K562 (cell line): ENCODE measurements at regions not wholly inside any gene's neighbourhood (a gene's known extent, or its start where the extent isn't known, plus 50 kb on each side); places are given as distances from the start of the nearest gene placed in this dataset.
A peak's percentile ranks its signal among the peaks of the same experiment; 100 is the strongest.

Experiments
- ARID1B ChIP-seq: fragments of 450-650 bp; IDR thresholded peaks from 2 replicates; pipeline ENCODE4 v1.6.1; 2016; ENCODE audit warnings: antibody characterized with exemption, mild to moderate bottlenecking, inconsistent platforms
- ATF1 ChIP-seq, 2 experiments: fragments of 450-650 bp in 1 of 2; IDR thresholded peaks; 2 replicates each; pipeline ENCODE4 v1.6.1; 2016; ENCODE audit warnings: missing compliant biosample characterization in 1 of 2, missing genetic modification characterization in 1 of 2
- BRF1 ChIP-seq: IDR thresholded peaks from 3 replicates; pipeline ENCODE4 v1.6.1; 2011; ENCODE audit warnings: borderline replicate concordance, mild to moderate bottlenecking; ENCODE audit not compliant: insufficient read length; ENCODE audit errors: extremely low read depth
- CBFA2T2 ChIP-seq: fragments of 450-650 bp; conservative IDR thresholded peaks from 2 replicates; pipeline ENCODE4 v1.6.1; 2017; ENCODE audit warnings: mild to moderate bottlenecking
- CHD4 ChIP-seq: fragments of 200-600 bp; sonication (generic); IDR thresholded peaks from 3 replicates; pipeline ENCODE4 v1.6.1; 2012; ENCODE audit warnings: low read depth, mild to moderate bottlenecking, mixed read lengths, low read length, inconsistent platforms; ENCODE audit not compliant: insufficient read depth, insufficient replicate concordance, poor library complexity, severe bottlenecking
- DPF2 ChIP-seq: fragments of 450-650 bp; IDR thresholded peaks from 2 replicates; pipeline ENCODE4 v1.6.1; 2016
- ELF1 ChIP-seq: fragments of 200-800 bp; sonication (Bioruptor generic); IDR thresholded peaks from 2 replicates; pipeline ENCODE4 v1.6.1; 2016; ENCODE audit warnings: missing genetic modification characterization, missing compliant biosample characterization
- ETS2 ChIP-seq: IDR thresholded peaks from 2 replicates; pipeline ENCODE4 v1.6.1; 2016; ENCODE audit warnings: borderline replicate concordance, missing genetic modification characterization, mild to moderate bottlenecking, moderate library complexity, missing compliant biosample characterization; ENCODE audit not compliant: poor library complexity, severe bottlenecking
- FOS ChIP-seq: IDR thresholded peaks from 3 replicates; pipeline ENCODE4 v1.6.1; 2011; ENCODE audit not compliant: insufficient read length; ENCODE audit errors: extremely low read depth
- HDAC2 ChIP-seq: fragments of 450-650 bp; IDR thresholded peaks from 2 replicates; pipeline ENCODE4 v1.6.1; 2016; ENCODE audit warnings: mild to moderate bottlenecking
- HNRNPK ChIP-seq: fragments of 200-400 bp; formaldehyde crosslinking; IDR thresholded peaks from one replicate; pipeline ENCODE4 v1.6.1; 2018; ENCODE audit warnings: mild to moderate bottlenecking, low read depth, low read length; ENCODE audit not compliant: poor library complexity, severe bottlenecking
- HNRNPLL ChIP-seq: fragments of 200-400 bp; formaldehyde crosslinking; IDR thresholded peaks from 2 replicates; pipeline ENCODE4 v1.6.1; 2017; ENCODE audit warnings: low read length, low read depth, mild to moderate bottlenecking; ENCODE audit not compliant: poor library complexity, severe bottlenecking
- JUN ChIP-seq, 2 experiments: sonication (generic) in 1 of 2; formaldehyde crosslinking in 1 of 2; IDR thresholded peaks; 2 replicates each; pipeline versions ENCODE4 v1.6.1 to v1.8.0; 2012 to 2022; ENCODE audit warnings: borderline replicate concordance in 2 of 2, mild to moderate bottlenecking in 2 of 2, improper control_type of control experiment in 1 of 2, low read depth in 1 of 2, low read length in 1 of 2, missing genetic modification reagents in 1 of 2
- LARP7 ChIP-seq: fragments of 450-650 bp; IDR thresholded peaks from 2 replicates; pipeline ENCODE4 v1.6.1; 2016
- MCM7 ChIP-seq, 2 experiments: fragments of 450-650 bp; IDR thresholded peaks; 2 replicates each; pipeline ENCODE4 v1.6.1; 2016 to 2018
- NCOA4 ChIP-seq: fragments of 450-650 bp; IDR thresholded peaks from 2 replicates; pipeline ENCODE4 v1.6.1; 2018; ENCODE audit warnings: mild to moderate bottlenecking; ENCODE audit not compliant: partially characterized antibody
- NR2C1 ChIP-seq, 2 experiments: fragments of 450-650 bp; IDR thresholded peaks; 2 replicates each; pipeline ENCODE4 v1.6.1; 2017; ENCODE audit warnings: mild to moderate bottlenecking in 2 of 2, antibody characterized with exemption in 1 of 2, inconsistent platforms in 1 of 2, missing compliant biosample characterization in 1 of 2, missing genetic modification characterization in 1 of 2
- PTBP1 ChIP-seq: fragments of 200-400 bp; formaldehyde crosslinking; IDR thresholded peaks from 2 replicates; pipeline ENCODE4 v1.6.1; 2017; ENCODE audit warnings: low read depth, low read length
- RHOXF2B ChIP-seq: fragments of 250-450 bp; sonication (Bioruptor Pico); conservative IDR thresholded peaks from 2 replicates; pipeline ENCODE4 v1.5.1; 2021
- SMAD4 ChIP-seq: fragments of 250-450 bp; sonication (Bioruptor Pico); conservative IDR thresholded peaks from 2 replicates; pipeline ENCODE4 v1.8.0; 2021; ENCODE audit warnings: inconsistent platforms, mild to moderate bottlenecking, moderate library complexity
- TAF1 ChIP-seq: IDR thresholded peaks from 2 replicates; pipeline ENCODE4 v1.6.1; 2011; ENCODE audit warnings: mild to moderate bottlenecking, low read length, moderate library complexity; ENCODE audit not compliant: insufficient read depth, control insufficient read depth, severe bottlenecking; ENCODE audit errors: extremely low read depth
- YBX1 ChIP-seq: fragments of 450-650 bp; IDR thresholded peaks from 2 replicates; pipeline ENCODE4 v1.7.1; 2016; ENCODE audit warnings: mild to moderate bottlenecking
- ZFP36 ChIP-seq: fragments of 150-350 bp; IDR thresholded peaks from 2 replicates; pipeline ENCODE4 v1.6.1; 2018; ENCODE audit warnings: low read length, low read depth; ENCODE audit not compliant: partially characterized antibody
- ZNF592 ChIP-seq: fragments of 450-650 bp; IDR thresholded peaks from 2 replicates; pipeline ENCODE4 v1.6.1; 2017; ENCODE audit warnings: antibody characterized with exemption, mild to moderate bottlenecking
- ZNF76 ChIP-seq: fragments of 250-450 bp; sonication (Bioruptor Pico); IDR thresholded peaks from 2 replicates; pipeline ENCODE4 v1.4.0; 2020; ENCODE audit warnings: mild to moderate bottlenecking, moderate library complexity, borderline replicate concordance

GRCh38 chr22:27669798-27670599 is 131.6 kb downstream of the MN1 start (continued):
- TF ChIP-seq DPF2 (0 out of 2 replicates have a peak, but pooled peaks have one; percentile 19), ELF1 (tag) (no peak), FOS (no peak), HNRNPK (no peak), SMAD4 (CRISPR knock-in tag) (no peak), RHOXF2B (CRISPR knock-in tag) (no peak), ZNF76 (no peak), NR2C1 (IDR thresholded peaks at IDR 0.05) (no peak), NR2C1 (tag; IDR thresholded peaks at IDR 0.05) (0 out of 2 replicates have a peak, but pooled peaks have one; percentile 14), ZFP36 (peak; percentile 95), LARP7 (no peak), MCM7 (IDR thresholded peaks at IDR 0.05) (no peak), TAF1 (no peak), ATF1 (CRISPR knock-in tag; IDR thresholded peaks at IDR 0.05) (no peak), ATF1 (tag; IDR thresholded peaks at IDR 0.05) (peak; percentile 20; the same call in 1 of the 2 replicates), NCOA4 (no peak), BRF1 (no peak), ARID1B (no peak), CHD4 (peak; percentile 64), HDAC2 (0 out of 2 replicates have a peak, but pooled peaks have one; percentile 50), JUN (IDR thresholded peaks at IDR 0.05; ENCODE audit: borderline replicate concordance, low read depth, low read length) (no peak), JUN (CRISPR knock-in tag; IDR thresholded peaks at IDR 0.05; ENCODE audit: borderline replicate concordance) (no peak), PTBP1 (0 out of 2 replicates have a peak, but pooled peaks have one; percentile 33), ZNF592 (no peak), YBX1 (no peak), CBFA2T2 (no peak), ETS2 (no peak), HNRNPLL (no peak)
